ENCODE measurements at regions not wholly inside any gene's neighbourhood (a gene's known extent, or its start where the extent isn't known, plus 50 kb on each side); places are given as distances from the start of the nearest gene placed in this dataset.

- no peak for TF ChIP-seq POLR2AphosphoS5 (IDR thresholded peaks at IDR 0.05; ENCODE audit: low read depth, low read length)
- no peak for TF ChIP-seq TAF1 (IDR thresholded peaks at IDR 0.05; ENCODE audit: borderline replicate concordance, insufficient read depth, low read length)
Observed at GRCh38 chr14:100659345-100660001, 67.2 kb upstream of the DLK1 start.

All from PFSK-1 (cell line).